IPS-18a (cell line): ENCODE measurements at regions not wholly inside any gene's neighbourhood (a gene's known extent, or its start where the extent isn't known, plus 50 kb on each side); places are given as distances from the start of the nearest gene placed in this dataset.
"Not testable (repeated sequence)": the region's sequence is repeated elsewhere in the genome, so short reads cannot be mapped to it uniquely, and the experiment has no call there.

Source experiments
- H3K27ac ChIP-seq: one replicate; pipeline ENCODE4 v1.5.1; 2013; ENCODE audit warnings: low read length
- H3K27me3 ChIP-seq: one replicate; pipeline ENCODE4 v1.6.1; 2013; ENCODE audit warnings: mild to moderate bottlenecking, low read length; ENCODE audit not compliant: control insufficient read depth, insufficient read depth
- H3K36me3 ChIP-seq: one replicate; pipeline ENCODE4 v1.6.1; 2013; ENCODE audit warnings: low read depth, low read length; ENCODE audit not compliant: control insufficient read depth
- H3K4me1 ChIP-seq: one replicate; pipeline ENCODE4 v1.6.1; 2013; ENCODE audit warnings: low read depth, low read length; ENCODE audit not compliant: control insufficient read depth
- H3K4me3 ChIP-seq: one replicate; pipeline ENCODE4 v1.5.1; 2013; ENCODE audit warnings: low read length
- H3K9ac ChIP-seq: one replicate; pipeline ENCODE4 v1.6.1; 2013; ENCODE audit warnings: mild to moderate bottlenecking, low read length, moderate library complexity
- H3K9me3 ChIP-seq: one replicate; pipeline ENCODE4 v1.6.1; 2013; ENCODE audit warnings: low read depth, low read length; ENCODE audit not compliant: control insufficient read depth

GRCh38 chr4:27931584-27931983, 1070.9 kb downstream of the STIM2 start:
- no peak overlapping the region for H3K4me3 ChIP-seq
- no peaks in the 10 kb centered on the region for H3K9me3 ChIP-seq
- H3K36me3 ChIP-seq = no peaks in the 10 kb centered on the region
- no peaks in the 10 kb centered on the region for H3K4me1 ChIP-seq
- H3K27me3 ChIP-seq = no peaks in the 10 kb centered on the region
- H3K9ac ChIP-seq = no peak overlapping the region
- H3K27ac ChIP-seq = no peak overlapping the region

- no peaks in the 10 kb centered on the region for H3K36me3 ChIP-seq
- no peak overlapping the region for H3K27ac ChIP-seq
- H3K9ac ChIP-seq = no peak overlapping the region
- H3K4me1 ChIP-seq = no peaks in the 10 kb centered on the region
- no peak overlapping the region for H3K4me3 ChIP-seq
- H3K9me3 ChIP-seq = no peaks in the 10 kb centered on the region
- H3K27me3 ChIP-seq = no peaks in the 10 kb centered on the region
These were observed 1074.2 kb downstream of the STIM2 start for GRCh38 chr4:27934871-27935270.

DNA sequence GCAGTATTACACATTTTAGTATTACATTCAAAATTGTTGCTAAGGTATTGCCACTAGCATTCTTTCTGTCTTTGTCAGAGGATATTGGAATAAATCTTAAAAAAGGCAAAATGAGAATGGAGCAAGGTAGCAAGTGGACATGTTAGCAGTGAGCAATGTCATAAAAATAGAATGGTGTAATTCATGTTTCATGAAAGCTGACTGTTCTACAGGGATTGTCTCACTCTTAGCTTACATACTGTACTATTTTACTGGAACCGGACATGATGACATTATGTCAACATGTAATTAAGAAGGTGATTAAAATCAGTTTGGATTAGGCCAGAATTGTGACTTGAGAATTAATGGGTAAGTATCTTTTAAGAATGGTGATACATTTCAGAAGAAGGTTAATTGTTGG, 1086.2 kb downstream of the STIM2 start:
- Histone ChIP-seq H3K4me3 (no peak overlapping the region), H3K9ac (no peak overlapping the region), H3K9me3 (no peaks in the 10 kb centered on the region), H3K4me1 (no peaks in the 10 kb centered on the region), H3K27ac (no peak overlapping the region), H3K27me3 (no peaks in the 10 kb centered on the region), H3K36me3 (no peaks in the 10 kb centered on the region)

DNA sequence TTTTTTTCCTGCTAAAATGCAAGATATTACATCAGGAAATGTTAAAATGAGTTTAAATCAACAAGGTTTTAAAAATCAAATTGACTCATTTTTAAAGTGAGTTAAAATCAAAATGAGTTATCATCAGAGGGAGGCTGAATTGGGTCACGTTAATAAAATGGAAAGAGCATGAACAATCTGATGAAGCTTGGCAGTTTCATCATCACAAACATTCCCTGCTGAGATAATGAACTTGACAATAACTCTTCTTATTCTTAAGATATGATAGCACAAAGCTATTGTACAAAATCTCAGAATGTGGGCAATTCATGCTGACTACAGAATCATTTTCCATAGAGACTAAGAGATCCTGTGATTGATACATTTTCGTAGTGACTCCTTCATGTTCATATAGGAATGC, 1086.7 kb downstream of the STIM2 start:
- no peaks in the 10 kb centered on the region for H3K36me3 ChIP-seq
- H3K27ac ChIP-seq = no peak overlapping the region
- H3K27me3 ChIP-seq = no peaks in the 10 kb centered on the region
- H3K9ac ChIP-seq = no peak overlapping the region
- H3K4me3 ChIP-seq = no peak overlapping the region
- H3K9me3 ChIP-seq = no peaks in the 10 kb centered on the region
- H3K4me1 ChIP-seq = no peaks in the 10 kb centered on the region

GRCh38 chr4:27964095-27964494, 1103.5 kb downstream of the STIM2 start:
- no peak overlapping the region for H3K27ac ChIP-seq
- no peak overlapping the region for H3K4me3 ChIP-seq
- peaks cover 2% of the 10 kb centered on the region for H3K4me1 ChIP-seq
- H3K9ac ChIP-seq = no peak overlapping the region
- no peaks in the 10 kb centered on the region for H3K9me3 ChIP-seq
- no peaks in the 10 kb centered on the region for H3K36me3 ChIP-seq
- H3K27me3 ChIP-seq = no peaks in the 10 kb centered on the region

GRCh38 chr4:27966664-27967063, 1106.0 kb downstream of the STIM2 start:
- no peaks in the 10 kb centered on the region for H3K9me3 ChIP-seq
- H3K4me3 ChIP-seq = no peak overlapping the region
- H3K9ac ChIP-seq = no peak overlapping the region
- H3K27me3 ChIP-seq = no peaks in the 10 kb centered on the region
- peaks cover 8% of the 10 kb centered on the region for H3K4me1 ChIP-seq
- H3K36me3 ChIP-seq = no peaks in the 10 kb centered on the region
- H3K27ac ChIP-seq = no peak overlapping the region

DNA sequence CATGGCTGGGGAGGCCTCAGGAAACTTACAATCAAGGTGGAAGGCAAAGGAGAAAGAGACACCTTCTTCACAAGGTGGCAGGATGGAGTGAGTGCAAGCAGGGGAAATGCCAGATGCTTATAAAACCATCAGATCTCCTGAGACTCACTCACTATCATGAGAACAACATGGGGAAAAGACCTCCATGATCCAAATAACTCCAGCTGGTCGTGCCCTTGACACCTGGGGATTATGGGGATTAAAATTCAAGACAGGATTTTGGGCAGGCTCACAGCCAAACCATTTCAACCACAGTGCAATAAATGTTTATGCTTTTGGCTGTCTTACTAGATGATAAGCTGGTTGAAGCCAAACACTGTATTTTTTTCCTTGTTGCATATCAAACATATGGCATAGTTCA, 1112.4 kb downstream of the STIM2 start:
- Histone ChIP-seq H3K27me3 (no peaks in the 10 kb centered on the region), H3K4me1 (peaks cover 8% of the 10 kb centered on the region), H3K36me3 (no peaks in the 10 kb centered on the region), H3K4me3 (no peak overlapping the region), H3K9ac (no peak overlapping the region), H3K9me3 (no peaks in the 10 kb centered on the region), H3K27ac (no peak overlapping the region)

DNA sequence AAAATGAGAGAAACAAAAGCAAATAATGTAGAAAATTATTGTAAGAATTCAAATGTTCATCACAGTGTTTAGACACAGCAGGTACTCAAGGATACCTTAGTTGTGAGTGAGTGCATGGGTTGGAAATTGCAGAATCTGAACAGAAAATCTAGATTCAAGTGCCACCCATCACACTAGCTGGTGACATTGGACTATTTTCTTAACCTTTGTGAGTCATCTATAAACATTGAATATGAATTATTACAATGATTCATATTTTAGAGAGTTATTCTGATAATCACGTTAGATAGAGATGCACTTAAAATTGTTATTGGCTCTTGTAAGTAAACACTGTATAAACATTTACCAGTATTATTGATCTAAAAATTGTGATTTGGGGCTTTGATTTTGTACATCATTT, 1113.1 kb downstream of the STIM2 start:
- Histone ChIP-seq H3K27ac (no peak overlapping the region), H3K27me3 (no peaks in the 10 kb centered on the region), H3K4me3 (no peak overlapping the region), H3K4me1 (peaks cover 8% of the 10 kb centered on the region), H3K9me3 (no peaks in the 10 kb centered on the region), H3K9ac (no peak overlapping the region), H3K36me3 (no peaks in the 10 kb centered on the region)

GRCh38 chr4:27974339-27974738, 1113.7 kb downstream of the STIM2 start:
- Histone ChIP-seq H3K27me3 (no peaks in the 10 kb centered on the region), H3K27ac (no peak overlapping the region), H3K4me1 (peaks cover 4% of the 10 kb centered on the region), H3K4me3 (no peak overlapping the region), H3K9me3 (no peaks in the 10 kb centered on the region), H3K36me3 (no peaks in the 10 kb centered on the region), H3K9ac (no peak overlapping the region)

DNA sequence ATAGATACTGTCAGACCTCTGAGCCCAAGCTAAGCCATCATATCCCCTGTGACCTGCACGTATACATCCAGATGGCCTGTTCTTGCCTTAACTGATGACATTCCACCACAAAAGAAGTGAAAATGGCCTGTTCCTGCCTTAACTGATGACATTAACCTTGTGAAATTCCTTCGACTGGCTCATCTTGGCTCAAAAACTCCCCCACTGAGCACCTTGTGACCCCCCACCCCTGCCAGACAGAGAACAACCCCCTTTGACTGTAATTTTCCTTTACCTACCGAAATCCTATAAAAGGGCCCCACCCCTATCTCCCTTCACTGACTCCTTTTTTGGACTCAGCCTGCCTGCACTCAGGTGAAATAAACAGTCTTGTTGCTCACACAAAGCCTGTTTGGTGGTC, 1114.2 kb downstream of the STIM2 start:
- not testable (repeated sequence) for H3K9me3 ChIP-seq, H3K4me1 ChIP-seq, H3K4me3 ChIP-seq, H3K27ac ChIP-seq, H3K9ac ChIP-seq, H3K27me3 ChIP-seq, H3K36me3 ChIP-seq

DNA sequence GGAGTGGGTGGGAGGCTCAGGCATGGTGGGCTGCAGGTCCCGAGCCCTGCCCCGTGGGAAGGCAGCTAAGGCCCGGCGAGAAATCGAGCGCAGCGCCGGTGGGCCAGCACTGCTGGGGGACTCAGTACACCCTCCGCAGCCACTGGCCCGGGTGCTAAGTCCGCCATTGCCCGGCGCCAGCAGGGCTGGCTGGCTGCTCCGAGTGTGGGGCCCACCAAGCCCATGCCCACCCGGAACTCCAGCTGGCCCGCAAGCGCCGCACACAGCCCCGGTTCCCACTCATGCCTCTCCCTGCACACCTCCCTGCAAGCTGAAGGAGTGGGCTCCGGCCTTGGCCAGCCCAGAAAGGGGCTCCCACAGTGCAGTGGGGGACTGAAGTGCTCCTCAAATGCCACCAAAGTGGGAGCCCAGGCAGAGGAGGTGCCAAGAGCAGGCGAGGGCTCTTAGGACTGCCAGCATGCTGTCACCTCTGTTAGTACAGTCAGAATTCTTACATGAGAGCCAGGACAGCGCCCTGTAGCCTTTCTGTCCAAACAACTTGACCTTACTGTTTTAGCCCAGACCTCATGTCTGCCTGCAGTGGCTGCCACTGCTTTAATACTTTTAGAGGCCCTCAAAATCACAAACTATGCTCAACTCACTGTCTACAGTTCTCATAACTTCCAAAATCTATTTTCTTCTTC, 1117.9 kb downstream of the STIM2 start:
- H3K27me3 ChIP-seq, H3K9me3 ChIP-seq, H3K9ac ChIP-seq, H3K27ac ChIP-seq, H3K4me1 ChIP-seq, H3K4me3 ChIP-seq, H3K36me3 ChIP-seq: not testable (repeated sequence)

DNA sequence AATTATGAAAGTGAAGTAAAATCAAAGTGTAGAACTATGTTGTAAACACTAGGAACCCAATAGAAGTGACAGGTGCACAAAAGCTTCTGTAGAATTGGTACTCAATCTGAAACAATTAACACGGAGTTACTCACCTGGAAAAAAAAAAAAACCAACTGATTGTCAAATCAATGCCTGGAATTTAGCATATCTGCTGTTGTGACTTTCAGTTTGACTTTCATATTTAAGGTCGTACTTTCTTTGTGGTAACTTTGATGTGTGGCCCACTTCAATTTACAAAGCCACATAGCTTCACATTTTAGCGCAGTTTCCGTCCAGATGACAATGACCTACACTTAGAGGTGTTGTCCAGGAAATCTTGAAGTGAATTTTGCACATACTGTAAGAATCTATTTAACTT, 1124.9 kb downstream of the STIM2 start:
- Histone ChIP-seq H3K27me3 (no peaks in the 10 kb centered on the region), H3K9ac (no peak overlapping the region), H3K4me3 (no peak overlapping the region), H3K27ac (no peak overlapping the region), H3K9me3 (no peaks in the 10 kb centered on the region), H3K4me1 (no peaks in the 10 kb centered on the region), H3K36me3 (no peaks in the 10 kb centered on the region)
